SH-SY5Y (cell line): ENCODE measurements at regions not wholly inside any gene's neighbourhood (a gene's known extent, or its start where the extent isn't known, plus 50 kb on each side); places are given as distances from the start of the nearest gene placed in this dataset.

Source experiments
- GATA2 ChIP-seq: IDR thresholded peaks from 2 replicates; pipeline ENCODE4 v1.6.1; 2011; ENCODE audit warnings: mild to moderate bottlenecking, low read depth, low read length
- GATA3 ChIP-seq: IDR thresholded peaks from 2 replicates; pipeline ENCODE4 v1.6.1; 2011; ENCODE audit warnings: low read depth, mild to moderate bottlenecking, low read length, moderate library complexity

GRCh38 chr17:17426184-17426583 lies 50.6 kb upstream of the MED9 start:
- TF ChIP-seq GATA3 (no peak), GATA2 (no peak)
